GM12878 (cell line): ENCODE measurements at regions not wholly inside any gene's neighbourhood (a gene's known extent, or its start where the extent isn't known, plus 50 kb on each side); places are given as distances from the start of the nearest gene placed in this dataset.

Experiments
- CREM ChIP-seq: IDR thresholded peaks from 2 replicates; pipeline ENCODE4 v1.6.1; 2014; ENCODE audit warnings: antibody characterized with exemption, low read depth
- EED ChIP-seq: sonication (generic); IDR thresholded peaks from 2 replicates; pipeline ENCODE4 v1.6.1; 2016; ENCODE audit warnings: antibody characterized with exemption, low read depth
- HDGF ChIP-seq: fragments of 450-650 bp; IDR thresholded peaks from 2 replicates; pipeline ENCODE4 v1.6.1; 2016; ENCODE audit warnings: antibody characterized with exemption
- MTA2 ChIP-seq: fragments of 450-650 bp; IDR thresholded peaks from 2 replicates; pipeline ENCODE4 v1.6.1; 2016; ENCODE audit warnings: low read depth, mild to moderate bottlenecking, moderate library complexity
- NFIC ChIP-seq: IDR thresholded peaks from 2 replicates; pipeline ENCODE4 v1.6.1; 2012; ENCODE audit warnings: low read depth, mild to moderate bottlenecking, inconsistent platforms, low read length, moderate library complexity
- SKIL ChIP-seq: fragments of 450-650 bp; IDR thresholded peaks from 2 replicates; pipeline ENCODE4 v1.6.1; 2017; ENCODE audit warnings: mild to moderate bottlenecking, low read depth, inconsistent platforms; ENCODE audit not compliant: poor library complexity, severe bottlenecking
- ZBTB11 ChIP-seq: fragments of 450-650 bp; formaldehyde crosslinking; IDR thresholded peaks from 2 replicates; pipeline ENCODE4 v1.5.0; 2022; ENCODE audit warnings: mild to moderate bottlenecking, missing genetic modification characterization
- ZNF207 ChIP-seq: fragments of 450-650 bp; IDR thresholded peaks from 2 replicates; pipeline ENCODE4 v1.6.1; 2014; ENCODE audit warnings: antibody characterized with exemption, mild to moderate bottlenecking, borderline replicate concordance
- TF ChIP-seq, protein P1 (sequence below): IDR thresholded peaks from 2 replicates; pipeline ENCODE4 v1.6.1; 2012; ENCODE audit warnings: improper control_type of control experiment, low read depth, low read length; ENCODE audit not compliant: insufficient replicate concordance

GRCh38 chrX:120726294-120726693, 96.4 kb upstream of the C1GALT1C1 start (continued):
- TF ChIP-seq, protein P1, sequence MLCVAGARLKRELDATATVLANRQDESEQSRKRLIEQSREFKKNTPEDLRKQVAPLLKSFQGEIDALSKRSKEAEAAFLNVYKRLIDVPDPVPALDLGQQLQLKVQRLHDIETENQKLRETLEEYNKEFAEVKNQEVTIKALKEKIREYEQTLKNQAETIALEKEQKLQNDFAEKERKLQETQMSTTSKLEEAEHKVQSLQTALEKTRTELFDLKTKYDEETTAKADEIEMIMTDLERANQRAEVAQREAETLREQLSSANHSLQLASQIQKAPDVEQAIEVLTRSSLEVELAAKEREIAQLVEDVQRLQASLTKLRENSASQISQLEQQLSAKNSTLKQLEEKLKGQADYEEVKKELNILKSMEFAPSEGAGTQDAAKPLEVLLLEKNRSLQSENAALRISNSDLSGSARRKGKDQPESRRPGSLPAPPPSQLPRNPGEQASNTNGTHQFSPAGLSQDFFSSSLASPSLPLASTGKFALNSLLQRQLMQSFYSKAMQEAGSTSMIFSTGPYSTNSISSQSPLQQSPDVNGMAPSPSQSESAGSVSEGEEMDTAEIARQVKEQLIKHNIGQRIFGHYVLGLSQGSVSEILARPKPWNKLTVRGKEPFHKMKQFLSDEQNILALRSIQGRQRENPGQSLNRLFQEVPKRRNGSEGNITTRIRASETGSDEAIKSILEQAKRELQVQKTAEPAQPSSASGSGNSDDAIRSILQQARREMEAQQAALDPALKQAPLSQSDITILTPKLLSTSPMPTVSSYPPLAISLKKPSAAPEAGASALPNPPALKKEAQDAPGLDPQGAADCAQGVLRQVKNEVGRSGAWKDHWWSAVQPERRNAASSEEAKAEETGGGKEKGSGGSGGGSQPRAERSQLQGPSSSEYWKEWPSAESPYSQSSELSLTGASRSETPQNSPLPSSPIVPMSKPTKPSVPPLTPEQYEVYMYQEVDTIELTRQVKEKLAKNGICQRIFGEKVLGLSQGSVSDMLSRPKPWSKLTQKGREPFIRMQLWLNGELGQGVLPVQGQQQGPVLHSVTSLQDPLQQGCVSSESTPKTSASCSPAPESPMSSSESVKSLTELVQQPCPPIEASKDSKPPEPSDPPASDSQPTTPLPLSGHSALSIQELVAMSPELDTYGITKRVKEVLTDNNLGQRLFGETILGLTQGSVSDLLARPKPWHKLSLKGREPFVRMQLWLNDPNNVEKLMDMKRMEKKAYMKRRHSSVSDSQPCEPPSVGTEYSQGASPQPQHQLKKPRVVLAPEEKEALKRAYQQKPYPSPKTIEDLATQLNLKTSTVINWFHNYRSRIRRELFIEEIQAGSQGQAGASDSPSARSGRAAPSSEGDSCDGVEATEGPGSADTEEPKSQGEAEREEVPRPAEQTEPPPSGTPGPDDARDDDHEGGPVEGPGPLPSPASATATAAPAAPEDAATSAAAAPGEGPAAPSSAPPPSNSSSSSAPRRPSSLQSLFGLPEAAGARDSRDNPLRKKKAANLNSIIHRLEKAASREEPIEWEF, result peak; percentile 26
- TF ChIP-seq CREM, result peak; percentile 49; the same call in 1 of the 2 replicates
- TF ChIP-seq EED, result no peak
- no peak for TF ChIP-seq ZBTB11
- no peak for TF ChIP-seq HDGF
- no peak for TF ChIP-seq ZNF207
- peak; percentile 70 for TF ChIP-seq SKIL
- TF ChIP-seq MTA2, result peak; percentile 80
- TF ChIP-seq NFIC, result peak; percentile 67; the same call in 1 of the 2 replicates
- TF ChIP-seq, all 136 proteins: peak for 22
